ENCODE measurements at regions not wholly inside any gene's neighbourhood (a gene's known extent, or its start where the extent isn't known, plus 50 kb on each side); places are given as distances from the start of the nearest gene placed in this dataset.
A peak's percentile ranks its signal among the peaks of the same experiment; 100 is the strongest.

GRCh38 chr16:16861546-16861945, 482.6 kb downstream of the NPIPA7 start:
- TF ChIP-seq CTCF (IDR thresholded peaks at IDR 0.05; ENCODE audit: low read depth, low read length, poor library complexity, severe bottlenecking) (peak; percentile 75), EZH2phosphoT487 (IDR thresholded peaks at IDR 0.05; ENCODE audit: borderline replicate concordance, low read length) (no peak)

Data from DOHH2 (cell line).